ENCODE measurements at regions not wholly inside any gene's neighbourhood (a gene's known extent, or its start where the extent isn't known, plus 50 kb on each side); places are given as distances from the start of the nearest gene placed in this dataset.

- DNase-seq (ENCODE audit: low read depth), result no peak
These were observed 93.5 kb upstream of the SPATS2L start for GRCh38 chr2:200212862-200213425.

- DNase-seq (ENCODE audit: low read depth), result no peak
These were observed 90.2 kb upstream of the SPATS2L start for GRCh38 chr2:200216310-200216709.

DNA sequence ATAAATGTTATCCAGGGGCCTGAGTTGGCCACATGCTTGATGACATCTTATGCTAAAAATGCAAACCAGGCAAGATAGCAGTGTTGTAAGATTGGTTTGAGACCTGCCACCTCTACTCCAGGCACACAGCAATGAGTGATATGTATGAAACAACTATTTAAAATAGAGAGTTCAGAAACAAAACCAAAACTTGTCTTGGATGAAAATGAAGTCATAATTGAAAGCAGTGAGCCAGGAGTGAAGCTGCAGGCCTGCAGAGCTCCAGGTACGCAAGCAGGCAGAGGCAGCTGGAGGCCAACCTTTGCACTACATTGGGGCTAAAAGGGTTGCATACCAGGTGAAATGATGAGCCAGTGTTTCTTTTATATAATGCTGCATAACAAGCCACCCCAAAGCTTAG is 89.2 kb upstream of the SPATS2L start:
- DNase-seq (ENCODE audit: low read depth), result no peak

DNA sequence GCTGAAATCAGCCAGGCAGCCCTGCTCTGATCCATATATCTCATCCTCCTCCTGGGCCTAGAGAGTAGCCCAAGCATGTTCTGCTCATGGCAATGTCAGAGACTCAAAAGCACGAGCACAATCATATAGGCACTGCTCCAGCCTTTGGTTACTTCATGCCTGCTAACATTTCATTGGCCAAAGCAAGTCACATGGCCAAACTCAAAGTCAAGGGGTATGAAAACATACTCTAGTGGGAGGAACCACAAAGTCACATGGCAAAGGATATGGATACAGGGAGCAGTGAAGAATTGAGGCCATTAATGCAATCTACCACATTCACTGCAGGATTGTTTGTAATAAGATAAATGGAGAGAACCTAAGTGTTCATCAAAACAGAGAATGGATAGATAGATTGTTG is 87.8 kb upstream of the SPATS2L start:
- no peak for DNase-seq (ENCODE audit: low read depth)

DNA sequence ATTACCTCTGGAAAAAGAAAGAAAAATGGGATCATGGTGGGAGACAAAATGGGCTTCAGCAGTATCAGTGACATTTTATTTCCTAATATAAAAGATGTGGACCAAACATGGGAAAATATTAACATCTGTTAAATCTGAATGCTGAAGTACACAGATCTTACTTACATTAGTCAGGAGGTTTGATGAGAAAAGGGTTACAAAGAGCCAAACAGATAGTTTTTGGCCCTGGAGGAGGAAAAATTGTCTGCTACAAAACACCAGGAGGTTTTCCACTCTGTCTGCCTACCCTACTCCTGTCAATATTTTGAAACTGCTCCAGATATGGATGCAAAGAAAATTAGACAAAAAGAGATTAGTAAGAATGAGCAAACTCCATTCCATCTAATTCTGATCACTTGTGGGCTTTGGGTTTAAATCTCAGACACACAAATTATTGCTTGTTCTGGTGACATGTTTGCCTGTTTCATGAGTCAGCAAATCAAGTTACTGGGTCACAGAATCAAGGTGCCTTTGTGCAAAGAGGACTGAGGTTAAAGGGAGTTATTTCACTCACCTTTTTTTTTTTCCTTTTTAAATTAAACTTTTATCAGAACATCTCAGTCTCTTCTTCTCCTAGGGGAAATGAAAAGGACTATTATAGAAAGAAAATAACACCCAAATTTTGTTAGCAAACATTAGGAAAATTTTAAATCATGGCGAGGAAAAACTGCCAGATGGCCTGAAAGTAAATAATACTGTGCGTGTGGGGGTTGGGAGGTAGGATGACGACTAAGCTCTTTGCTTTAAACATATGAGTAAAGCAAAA is 87.0 kb upstream of the SPATS2L start:
- DNase-seq (ENCODE audit: low read depth), result no peak

DNA sequence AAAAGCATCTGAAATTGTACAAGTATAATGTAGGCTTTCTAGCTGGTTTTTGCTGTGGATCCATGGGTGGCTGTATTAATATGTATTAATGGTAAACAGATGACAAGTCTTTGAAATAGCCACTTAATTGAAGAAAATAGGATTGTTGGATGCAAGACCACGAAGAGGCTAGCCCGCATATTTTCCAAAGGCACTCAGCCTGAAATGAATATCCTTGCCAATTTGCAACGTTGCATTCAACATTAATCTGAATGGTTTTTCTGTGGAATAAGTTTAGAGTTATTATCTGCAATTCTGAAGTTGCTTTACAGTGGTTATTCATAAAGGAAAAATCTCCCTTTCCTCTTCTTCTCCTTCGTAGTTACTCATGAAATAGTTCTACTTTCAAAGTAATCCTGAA is 86.2 kb upstream of the SPATS2L start:
- no peak for DNase-seq (ENCODE audit: low read depth)

DNA sequence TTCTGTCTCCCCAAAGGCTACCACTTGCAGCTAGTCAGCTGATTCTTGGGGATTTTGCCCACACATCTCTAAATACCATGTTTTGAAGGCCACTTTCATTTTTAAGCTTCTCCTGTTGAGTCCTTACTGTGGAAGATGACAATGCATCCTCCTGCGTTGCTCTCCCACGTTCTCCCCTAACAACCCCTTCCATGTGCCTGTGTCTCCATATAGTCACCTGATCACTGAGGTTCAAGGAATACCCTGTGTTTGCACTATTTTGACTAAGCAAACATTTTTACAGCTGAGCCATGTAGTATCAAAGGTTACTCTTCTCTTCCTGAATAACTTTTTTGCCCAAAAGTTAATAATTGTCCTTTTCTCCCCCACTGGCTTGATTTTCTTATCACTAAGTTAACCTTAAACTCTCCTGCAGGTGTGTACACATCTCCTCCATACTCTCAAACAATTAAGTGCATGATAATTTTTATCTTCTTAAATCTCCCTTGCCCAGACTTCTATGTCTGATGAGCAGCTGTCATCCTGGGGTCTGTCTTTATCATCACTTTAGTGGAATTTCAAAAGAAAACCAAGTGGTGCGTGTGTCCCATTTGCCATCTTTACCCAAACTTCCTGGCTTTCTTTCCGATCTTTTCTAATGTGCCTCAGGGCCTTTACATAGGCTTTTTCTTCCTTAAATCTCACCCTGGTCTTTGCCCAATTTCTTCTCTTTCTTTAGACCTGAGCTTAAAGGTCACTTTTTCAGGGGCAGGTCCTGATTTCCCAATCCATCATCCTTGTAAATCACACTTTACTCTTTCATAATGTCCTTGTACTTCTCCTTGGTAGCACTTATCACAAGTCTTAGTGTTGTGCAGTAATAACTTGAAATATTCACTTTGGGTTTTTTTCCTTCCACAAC is 85.2 kb upstream of the SPATS2L start:
- DNase-seq (ENCODE audit: low read depth), result no peak

GRCh38 chr2:200222791-200223190 is 83.7 kb upstream of the SPATS2L start:
- no peak for DNase-seq (ENCODE audit: low read depth)

- peak; percentile 64 for DNase-seq (ENCODE audit: low read depth)
These were observed 83.2 kb upstream of the SPATS2L start for GRCh38 chr2:200223205-200223784.

- no peak for DNase-seq (ENCODE audit: low read depth)
These were observed 80.5 kb upstream of the SPATS2L start for GRCh38 chr2:200225951-200226350.

DNA sequence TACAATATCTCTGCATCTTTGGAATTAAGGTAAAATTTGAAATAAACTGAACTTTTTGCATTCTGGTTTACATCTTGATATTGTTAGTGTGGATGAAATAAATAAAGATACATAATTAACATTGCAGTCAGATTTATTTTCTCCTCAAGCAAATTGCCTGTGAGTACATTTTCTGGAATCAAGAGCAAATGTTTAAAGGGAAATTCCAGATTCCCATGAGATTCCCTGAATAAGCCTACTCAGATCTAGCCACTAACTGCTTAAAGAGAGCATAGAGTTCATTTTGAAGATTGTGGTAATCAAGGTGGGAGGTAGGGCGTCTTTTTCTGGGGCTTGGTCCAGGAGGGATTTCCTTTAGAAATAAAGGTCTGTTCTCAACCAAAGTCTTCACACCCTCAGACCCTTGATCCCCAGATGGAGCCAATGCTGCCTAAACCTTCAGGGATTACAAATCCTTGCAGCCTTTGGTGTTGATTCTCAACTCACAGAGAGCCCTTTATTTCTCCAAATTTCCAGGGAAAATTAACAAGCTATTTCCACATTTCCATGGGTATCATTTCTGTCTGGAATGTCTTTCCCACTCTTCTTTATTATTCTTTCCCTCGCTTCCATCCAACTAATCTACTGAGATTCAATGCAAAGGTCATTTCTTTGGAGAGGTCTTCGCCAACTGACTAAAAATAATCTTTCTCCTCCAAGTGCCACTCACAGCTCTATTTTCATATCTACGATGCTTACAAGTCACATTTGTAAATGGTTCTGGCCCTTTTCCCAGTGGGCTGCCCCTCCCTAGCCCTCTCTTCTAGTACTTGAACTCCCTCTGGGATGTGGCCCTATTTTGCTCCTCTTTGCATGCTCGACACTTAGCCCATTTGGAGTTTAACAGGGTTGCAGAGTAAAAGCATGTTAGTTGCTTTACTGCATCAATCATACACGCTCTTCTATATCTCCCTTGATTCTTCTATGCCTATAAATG is 79.8 kb upstream of the SPATS2L start:
- DNase-seq (ENCODE audit: low read depth), result no peak

DNA sequence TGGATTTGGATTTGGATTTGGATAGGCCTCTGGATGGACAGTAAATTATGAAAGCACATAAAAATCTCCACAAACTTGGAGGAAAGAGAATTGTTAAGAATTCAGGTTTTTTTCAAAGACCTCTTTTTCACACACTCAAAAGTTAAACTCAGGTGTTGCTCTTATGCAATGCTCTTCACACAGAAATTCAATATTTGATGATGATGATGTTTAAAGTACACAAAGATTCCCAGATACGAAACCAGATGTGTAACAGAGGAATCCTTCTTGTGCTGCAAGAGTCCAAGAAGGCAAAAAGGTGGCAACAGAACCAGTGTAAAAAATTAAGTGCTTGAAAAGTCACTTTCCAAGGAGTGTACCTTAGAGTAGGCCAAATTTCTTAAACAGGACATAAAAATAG is 75.8 kb upstream of the SPATS2L start:
- DNase-seq (ENCODE audit: low read depth), result no peak

DNA sequence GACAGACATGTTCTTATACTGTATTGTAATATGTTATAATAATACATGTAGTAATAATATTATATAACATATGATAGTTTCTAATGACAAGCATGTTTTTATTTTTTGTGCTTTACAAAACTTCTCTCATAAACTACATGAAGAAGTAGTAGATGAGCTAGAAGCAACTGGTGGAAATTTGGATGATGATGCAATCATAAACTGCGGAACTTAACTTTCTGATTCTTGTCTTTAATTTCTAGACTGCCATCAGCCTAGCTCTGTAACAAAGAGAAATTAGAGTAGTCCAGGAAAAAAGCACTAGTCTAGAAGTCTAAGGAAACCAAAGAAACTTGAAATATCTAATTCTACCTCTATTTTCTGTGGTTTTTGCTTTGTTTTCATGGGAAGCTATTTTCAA is 71.0 kb upstream of the SPATS2L start:
- DNase-seq (ENCODE audit: low read depth), result no peak

GRCh38 chr2:200239216-200239615 is 67.3 kb upstream of the SPATS2L start:
- peak; percentile 68 for DNase-seq (ENCODE audit: low read depth)

DNA sequence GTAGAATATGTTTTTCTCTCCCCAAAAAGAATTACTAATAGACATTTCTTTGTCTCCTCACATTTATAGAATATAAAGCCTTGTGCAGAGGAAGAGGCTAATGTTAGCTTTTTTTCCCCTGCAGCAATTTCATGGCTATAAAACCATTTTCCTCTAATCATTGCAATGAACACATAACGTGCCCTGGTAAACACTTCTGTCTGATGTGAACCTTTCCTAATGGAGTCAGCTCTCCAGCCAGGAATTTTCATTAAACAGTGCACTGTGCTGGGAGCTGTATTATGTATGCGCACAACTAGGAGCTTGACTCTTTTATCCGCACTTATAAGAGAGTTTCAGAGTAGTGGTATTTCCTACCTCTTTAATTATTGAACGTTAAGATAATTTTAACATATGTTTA is 63.9 kb upstream of the SPATS2L start:
- DNase-seq (ENCODE audit: low read depth), result no peak

- no peak for DNase-seq (ENCODE audit: low read depth)
These were observed 63.1 kb upstream of the SPATS2L start for GRCh38 chr2:200243441-200243840.

- no peak for DNase-seq (ENCODE audit: low read depth)
These were observed 62.4 kb upstream of the SPATS2L start for GRCh38 chr2:200244111-200244510.

DNA sequence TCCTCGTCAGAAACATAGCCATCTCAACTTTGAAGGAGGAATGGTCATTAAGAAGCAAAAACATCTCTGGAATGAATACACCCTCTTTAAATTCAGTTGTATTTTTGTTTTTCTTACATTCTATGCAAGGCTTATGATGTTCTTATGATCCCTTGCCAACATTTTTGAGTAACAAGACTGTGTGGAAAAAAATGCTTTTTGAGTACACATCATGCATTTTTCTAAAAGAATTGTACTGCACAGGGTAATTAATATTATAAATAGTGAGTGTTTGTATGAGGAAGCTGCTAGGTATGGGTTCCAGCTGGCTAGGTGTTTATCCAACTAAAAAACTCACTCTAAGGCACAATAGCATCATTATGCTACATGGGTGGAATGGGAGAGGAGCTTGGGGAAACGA is 59.0 kb upstream of the SPATS2L start:
- DNase-seq (ENCODE audit: low read depth), result peak; percentile 80

DNA sequence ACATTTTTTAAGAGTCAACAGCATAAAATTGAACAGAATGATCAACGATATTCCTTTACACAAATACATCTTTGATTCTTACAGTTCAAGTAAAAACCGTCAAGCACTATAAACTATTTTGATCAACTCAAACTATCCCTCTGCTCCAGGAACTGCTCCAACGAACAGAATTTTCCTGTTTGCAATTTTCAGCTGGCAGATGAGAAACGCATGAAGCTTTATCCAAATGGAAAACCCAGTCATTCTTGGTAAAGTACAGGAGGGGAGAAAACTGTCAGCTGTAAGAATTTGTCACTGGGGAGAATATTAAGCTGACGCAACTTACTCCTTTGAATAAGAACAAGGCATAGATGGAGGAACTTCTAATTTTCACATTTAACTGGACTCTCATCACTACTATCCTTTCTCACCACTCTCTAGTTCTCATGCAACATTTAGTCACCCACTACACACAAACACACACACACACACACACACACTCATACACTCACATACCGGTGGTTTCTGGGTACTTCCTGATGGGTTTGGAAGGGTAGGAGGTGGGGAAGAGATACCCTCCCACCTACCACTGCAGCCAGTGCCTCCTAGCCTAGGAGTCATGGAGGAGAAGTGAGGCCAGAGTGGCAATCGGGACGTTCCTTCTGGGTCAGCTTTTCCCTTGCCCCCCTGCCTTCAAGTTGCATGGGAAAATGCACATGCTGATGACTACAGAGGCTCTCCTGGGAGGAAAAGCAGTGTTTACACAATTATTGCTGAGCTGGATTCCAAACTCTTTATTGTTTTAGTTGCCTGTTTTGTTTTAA is 54.0 kb upstream of the SPATS2L start:
- DNase-seq (ENCODE audit: low read depth), result peak; percentile 90

DNA sequence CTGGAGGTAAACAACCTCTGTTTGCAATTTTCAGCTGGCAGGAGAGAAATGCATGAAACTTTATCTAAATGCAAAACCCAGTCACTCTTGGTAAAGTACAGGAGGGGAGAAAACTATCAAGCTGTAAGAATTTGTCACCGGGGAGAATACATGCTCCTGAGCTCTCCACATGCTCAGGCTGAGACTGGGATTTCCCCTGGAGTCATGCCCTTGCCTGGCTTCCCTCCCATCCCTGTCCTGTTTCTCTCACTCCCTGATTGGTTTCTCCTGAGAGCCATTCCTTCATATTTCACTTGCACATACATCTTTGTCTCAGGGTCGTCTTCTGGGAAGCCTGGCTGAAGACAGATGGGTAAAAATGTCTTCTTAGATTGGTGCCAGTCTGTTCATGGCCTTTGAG is 52.9 kb upstream of the SPATS2L start:
- DNase-seq (ENCODE audit: low read depth), result peak; percentile 54
